HCT116 (cell line): ENCODE measurements at regions not wholly inside any gene's neighbourhood (a gene's known extent, or its start where the extent isn't known, plus 50 kb on each side); places are given as distances from the start of the nearest gene placed in this dataset.
A peak's percentile ranks its signal among the peaks of the same experiment; 100 is the strongest.

Experiments
- ATAC-seq: fragments of 200-7000 bp; cut with Tn5 transposase; 2 replicates; pipeline ENCODE4 v1.9.1; 2020; ENCODE audit warnings: mild to moderate bottlenecking, moderate library complexity
- BruUV-seq: library from RNA; stranded (reverse); fragments of 400-500 nt; replicated peaks from 2 replicates; lab custom pipeline; 2021; lab: Mats Ljungman, UMichigan
- CTCF ChIA-PET: fragments of 300-600 bp; sonication (Branson Sonifier 250); formaldehyde crosslinking; loops from one replicate; lab custom pipeline; 2021; ENCODE audit warnings: antibody characterized with exemption; lab: Charles Lee
- POLR2A ChIA-PET: fragments of 300-600, 350-600 bp; sonication (Branson Sonifier 250); formaldehyde crosslinking; loops from one replicate; lab custom pipeline; 2021; ENCODE audit warnings: antibody characterized with exemption; lab: Charles Lee
- RAD21 ChIA-PET, 2 experiments: fragments of 300-600 bp; sonication (Branson Sonifier 250); formaldehyde crosslinking; loops; one replicate each; lab custom pipeline; 2023; ENCODE audit warnings: low total read pairs in 2 of 2; ENCODE audit not compliant: uncharacterized antibody in 2 of 2, unreplicated experiment in 2 of 2, low non-redundant PET in 1 of 2; lab: Charles Lee
- DNase-seq: peaks from one replicate; pipeline ENCODE4 v3.0.0-alpha.2; 2010; ENCODE audit warnings: low read depth, low spot score
- H2AFZ ChIP-seq: fragments of 200-600 bp; shearing (Covaris generic), sonication (generic); 2 replicates; pipeline ENCODE4 v1.6.1; 2017; ENCODE audit warnings: low read depth, mixed run types, mixed read lengths, antibody characterized with exemption, low read length; ENCODE audit not compliant: poor library complexity, severe bottlenecking
- H3K27ac ChIP-seq: 2 replicates; pipeline ENCODE4 v1.5.1; 2012; ENCODE audit warnings: low read depth, low read length
- H3K27me3 ChIP-seq: fragments of 200-600 bp; sonication (generic); 2 replicates; pipeline ENCODE4 v1.6.1; 2016; ENCODE audit warnings: mixed run types, low read length, mixed read lengths; ENCODE audit not compliant: insufficient read depth
- H3K36me3 ChIP-seq, 2 experiments: fragments of 200-500 bp in 1 of 2; fragments of 200-600 bp in 1 of 2; sonication (Bioruptor generic) in 1 of 2; sonication (generic) in 1 of 2; 2 replicates each; pipeline versions ENCODE4 v1.5.1 to v1.6.1; 2014 to 2016; ENCODE audit warnings: low read length in 2 of 2, inconsistent platforms in 1 of 2, mixed read lengths in 1 of 2, mixed run types in 1 of 2; ENCODE audit not compliant: insufficient read depth in 2 of 2, control insufficient read depth in 1 of 2
- H3K4me1 ChIP-seq, 2 experiments: fragments of 200-600 bp in 1 of 2; sonication (generic) in 1 of 2; 2 replicates each; pipeline versions ENCODE4 v1.5.1 to v1.6.1; 2012 to 2017; ENCODE audit warnings: low read length in 2 of 2, inconsistent platforms in 1 of 2, mild to moderate bottlenecking in 1 of 2, mixed read lengths in 1 of 2, mixed run types in 1 of 2, moderate library complexity in 1 of 2; ENCODE audit not compliant: insufficient read depth in 2 of 2, control insufficient read depth in 1 of 2
- H3K4me2 ChIP-seq: fragments of 200-600 bp; sonication (generic); 2 replicates; pipeline ENCODE4 v1.6.1; 2017; ENCODE audit warnings: mixed run types, low read length, mixed read lengths
- H3K4me3 ChIP-seq, 2 experiments: fragments of 200-600 bp in 1 of 2; sonication (generic) in 1 of 2; replicated peaks in 1 of 2; 2 replicates each; pipeline ENCODE4 v1.5.1; 2011 to 2016; ENCODE audit warnings: low read length in 2 of 2, control low read depth in 1 of 2, low read depth in 1 of 2, mild to moderate bottlenecking in 1 of 2, mixed read lengths in 1 of 2, mixed run types in 1 of 2
- H3K79me2 ChIP-seq: fragments of 200-600 bp; sonication (generic); 2 replicates; pipeline ENCODE4 v1.6.1; 2017; ENCODE audit warnings: mild to moderate bottlenecking, mixed run types, low read length, moderate library complexity, mixed read lengths; ENCODE audit not compliant: insufficient read depth
- H3K9ac ChIP-seq: fragments of 200-600 bp; sonication (generic); 2 replicates; pipeline ENCODE4 v1.6.1; 2016; ENCODE audit warnings: low read length, mixed read lengths
- H3K9me2 ChIP-seq: fragments of 200-600 bp; sonication (generic), shearing (Covaris generic); 2 replicates; pipeline ENCODE4 v1.6.1; 2017; ENCODE audit warnings: mixed run types, mild to moderate bottlenecking, moderate library complexity; ENCODE audit not compliant: insufficient read depth
- H3K9me3 ChIP-seq, 2 experiments: fragments of 200-500 bp in 1 of 2; fragments of 200-600 bp in 1 of 2; sonication (Bioruptor generic) in 1 of 2; sonication (generic) in 1 of 2; 2 replicates each; pipeline ENCODE4 v1.6.1; 2014 to 2017; ENCODE audit warnings: low read length in 2 of 2, mixed read lengths in 2 of 2, inconsistent platforms in 1 of 2, low read depth in 1 of 2, mild to moderate bottlenecking in 1 of 2, mixed run types in 1 of 2, moderate library complexity in 1 of 2; ENCODE audit not compliant: control insufficient read depth in 1 of 2, insufficient read depth in 1 of 2
- H4K20me1 ChIP-seq: fragments of 200-600 bp; sonication (generic), shearing (Covaris generic); 2 replicates; pipeline ENCODE4 v1.6.1; 2017; ENCODE audit warnings: mixed run types, mild to moderate bottlenecking, moderate library complexity; ENCODE audit not compliant: insufficient read depth
- CBX3 ChIP-seq: IDR thresholded peaks from 2 replicates; pipeline ENCODE4 v1.6.1; 2012; ENCODE audit warnings: low read depth
- CEBPB ChIP-seq: IDR thresholded peaks from 2 replicates; pipeline ENCODE4 v1.6.1; 2012; ENCODE audit warnings: low read depth
- EGR1 ChIP-seq: IDR thresholded peaks from 2 replicates; pipeline ENCODE4 v1.6.1; 2012; ENCODE audit warnings: low read depth
- ELF1 ChIP-seq: IDR thresholded peaks from 2 replicates; pipeline ENCODE4 v1.6.1; 2012; ENCODE audit warnings: low read depth, borderline replicate concordance
- EZH2 ChIP-seq: fragments of 200-600 bp; sonication (generic); IDR thresholded peaks from 2 replicates; pipeline ENCODE4 v1.6.1; 2017; ENCODE audit warnings: antibody characterized with exemption, mixed run types
- EZH2phosphoT487 ChIP-seq: fragments of 200-600 bp; IDR thresholded peaks from 2 replicates; pipeline ENCODE4 v1.6.1; 2018; ENCODE audit warnings: antibody characterized with exemption, borderline replicate concordance
- FOSL1 ChIP-seq: IDR thresholded peaks from 2 replicates; pipeline ENCODE4 v1.6.1; 2012; ENCODE audit warnings: low read depth
- JUND ChIP-seq: IDR thresholded peaks from 2 replicates; pipeline ENCODE4 v1.6.1; 2012
- POLR2A ChIP-seq: IDR thresholded peaks from 2 replicates; pipeline ENCODE4 v1.7.0; 2011; ENCODE audit warnings: borderline replicate concordance; ENCODE audit not compliant: insufficient read depth, insufficient read length; ENCODE audit errors: extremely low read depth
- POLR2AphosphoS5 ChIP-seq: IDR thresholded peaks from 2 replicates; pipeline ENCODE4 v1.6.1; 2011; ENCODE audit warnings: mild to moderate bottlenecking, low read depth, low read length, moderate library complexity
- SIN3A ChIP-seq: IDR thresholded peaks from 2 replicates; pipeline ENCODE4 v1.6.1; 2012; ENCODE audit warnings: low read depth
- SP1 ChIP-seq: IDR thresholded peaks from 2 replicates; pipeline ENCODE4 v1.6.1; 2012; ENCODE audit warnings: low read depth
- SRF ChIP-seq: IDR thresholded peaks from 2 replicates; pipeline ENCODE4 v1.6.1; 2012; ENCODE audit warnings: low read depth
- TCF7L2 ChIP-seq: IDR thresholded peaks from 2 replicates; pipeline ENCODE4 v1.7.0; 2011; ENCODE audit warnings: borderline replicate concordance, inconsistent platforms; ENCODE audit not compliant: insufficient read depth, insufficient read length; ENCODE audit errors: extremely low read depth
- YY1 ChIP-seq: IDR thresholded peaks from 2 replicates; pipeline ENCODE4 v1.6.1; 2011; ENCODE audit warnings: low read length, low read depth, moderate library complexity, mild to moderate bottlenecking; ENCODE audit not compliant: insufficient replicate concordance; ENCODE audit errors: extremely low read depth
- ZFX ChIP-seq: fragments of 450-650 bp; IDR thresholded peaks from 2 replicates; pipeline ENCODE4 v1.6.1; 2017
- ZNF274 ChIP-seq: fragments of 200-500 bp; sonication (Bioruptor generic); IDR thresholded peaks from 2 replicates; pipeline ENCODE4 v1.6.1; 2014; ENCODE audit warnings: mild to moderate bottlenecking, low read depth, low read length, inconsistent platforms
- intact Hi-C: fragments of 100-400 bp; cut with micrococcal nuclease; formaldehyde crosslinking; loops from 2 replicates; pipeline ENCODE4 v1.10.0; 2022
- TF ChIP-seq, protein P1 (sequence below): IDR thresholded peaks from 2 replicates; pipeline ENCODE4 v1.6.1; 2012
- TF ChIP-seq, protein P2 (sequence below), 3 experiments: fragments of 200-600 bp in 1 of 3; sonication (generic) in 1 of 3; IDR thresholded peaks in 2 of 3; conservative IDR thresholded peaks in 1 of 3; 2 replicates each; pipeline ENCODE4 v1.5.1; 2012 to 2017; ENCODE audit warnings: low read depth in 2 of 3, low read length in 2 of 3, antibody characterized with exemption in 1 of 3, borderline replicate concordance in 1 of 3, control low read depth in 1 of 3, mild to moderate bottlenecking in 1 of 3, mixed read lengths in 1 of 3, mixed run types in 1 of 3, moderate library complexity in 1 of 3; ENCODE audit not compliant: insufficient read depth in 1 of 3
- TF ChIP-seq, protein P3 (sequence below): IDR thresholded peaks from 2 replicates; pipeline ENCODE4 v1.6.1; 2012; ENCODE audit warnings: low read depth
- TF ChIP-seq, protein P4 (sequence below): IDR thresholded peaks from 2 replicates; pipeline ENCODE4 v1.6.1; 2012

DNA sequence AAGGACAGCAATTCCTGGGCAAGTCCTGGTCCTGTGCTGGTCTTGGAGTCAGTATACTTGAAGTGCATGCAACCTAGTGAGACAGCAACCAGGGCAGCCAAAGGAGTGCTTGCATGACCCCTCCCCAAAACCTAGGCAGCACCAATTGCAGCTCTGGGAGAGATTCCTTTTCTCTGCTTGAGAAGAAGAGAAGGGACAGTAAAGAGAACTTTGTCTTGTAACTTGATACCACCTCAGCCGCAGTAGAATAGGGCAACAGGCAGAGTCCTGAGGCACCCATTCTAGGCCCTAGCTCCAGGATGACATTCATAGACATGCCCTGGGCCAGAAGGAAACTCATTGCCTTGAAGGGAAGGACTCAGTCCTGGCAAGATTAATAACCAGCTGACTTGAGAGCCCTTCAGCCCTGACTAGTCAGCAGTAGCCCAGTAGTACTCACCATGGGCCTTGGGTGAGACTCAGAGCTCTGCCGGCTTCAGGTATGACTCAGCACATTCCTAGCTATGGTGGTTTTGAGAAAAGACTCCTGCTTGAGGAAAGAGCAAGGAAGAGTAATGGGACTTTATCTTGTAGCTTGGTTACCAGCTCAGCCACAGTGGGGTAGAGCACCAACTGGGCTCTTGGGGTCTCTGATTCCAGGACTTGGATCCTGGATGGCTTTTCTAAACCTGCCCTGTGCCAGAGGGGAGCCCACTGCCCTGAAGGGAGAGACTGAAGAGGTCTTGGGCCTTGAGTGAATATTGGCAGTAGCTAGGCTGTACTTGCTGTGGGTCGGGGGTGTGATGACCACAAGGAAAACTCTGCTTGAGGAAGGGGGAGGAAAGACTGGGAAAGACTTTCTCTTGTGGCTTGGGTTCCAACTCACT is 51.7 kb upstream of the ACADM start:
- ChIA-PET RAD21 (no interaction called here), CTCF (no interaction called here), POLR2A (interaction anchor here (0.9 kb wide), 1 partner anchor 112 kb away, joined by 4 read pairs; no protein-coding TSS in a partner anchor)
- Histone ChIP-seq H3K27ac (peak overlapping the region; percentile 55), H3K79me2 (no peaks in the 10 kb centered on the region), H3K27me3 (no peaks in the 10 kb centered on the region), H3K9me3 (no peaks in the 10 kb centered on the region), H4K20me1 (no peaks in the 10 kb centered on the region), H3K36me3 (no peaks in the 10 kb centered on the region), H2AFZ (peak overlapping the region; percentile 62), H3K9ac (peak overlapping the region; percentile 13; the same call in 1 of the 2 replicates), H3K4me1 (peaks cover 9 to 18% of the 10 kb centered on the region in 2 experiments), H3K4me3 (peak overlapping the region in 1 of 2 experiments; percentile 17; a peak in 1 of 4 replicates), H3K4me2 (peak overlapping the region; percentile 54), H3K9me2 (no peaks in the 10 kb centered on the region)
- ATAC-seq (peak; percentile 92), DNase-seq (peak; percentile 55)
- BruUV-seq: no TSS peak
- intact Hi-C loops: loop anchor here (2.0 kb wide), 1 partner anchor 114 kb away; the partner anchor contains the start of gene RABGGTB
- no peak for TF ChIP-seq ELF1
- TF ChIP-seq FOSL1: peak; percentile 49
- TF ChIP-seq POLR2A: no peak
- no peak for TF ChIP-seq TCF7L2
- no peak for TF ChIP-seq CEBPB
- TF ChIP-seq, protein P1, sequence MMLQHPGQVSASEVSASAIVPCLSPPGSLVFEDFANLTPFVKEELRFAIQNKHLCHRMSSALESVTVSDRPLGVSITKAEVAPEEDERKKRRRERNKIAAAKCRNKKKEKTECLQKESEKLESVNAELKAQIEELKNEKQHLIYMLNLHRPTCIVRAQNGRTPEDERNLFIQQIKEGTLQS: no peak
- TF ChIP-seq, protein P2, sequence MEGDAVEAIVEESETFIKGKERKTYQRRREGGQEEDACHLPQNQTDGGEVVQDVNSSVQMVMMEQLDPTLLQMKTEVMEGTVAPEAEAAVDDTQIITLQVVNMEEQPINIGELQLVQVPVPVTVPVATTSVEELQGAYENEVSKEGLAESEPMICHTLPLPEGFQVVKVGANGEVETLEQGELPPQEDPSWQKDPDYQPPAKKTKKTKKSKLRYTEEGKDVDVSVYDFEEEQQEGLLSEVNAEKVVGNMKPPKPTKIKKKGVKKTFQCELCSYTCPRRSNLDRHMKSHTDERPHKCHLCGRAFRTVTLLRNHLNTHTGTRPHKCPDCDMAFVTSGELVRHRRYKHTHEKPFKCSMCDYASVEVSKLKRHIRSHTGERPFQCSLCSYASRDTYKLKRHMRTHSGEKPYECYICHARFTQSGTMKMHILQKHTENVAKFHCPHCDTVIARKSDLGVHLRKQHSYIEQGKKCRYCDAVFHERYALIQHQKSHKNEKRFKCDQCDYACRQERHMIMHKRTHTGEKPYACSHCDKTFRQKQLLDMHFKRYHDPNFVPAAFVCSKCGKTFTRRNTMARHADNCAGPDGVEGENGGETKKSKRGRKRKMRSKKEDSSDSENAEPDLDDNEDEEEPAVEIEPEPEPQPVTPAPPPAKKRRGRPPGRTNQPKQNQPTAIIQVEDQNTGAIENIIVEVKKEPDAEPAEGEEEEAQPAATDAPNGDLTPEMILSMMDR (IDR thresholded peaks at IDR 0.05 in 2 of 3, conservative IDR thresholded peaks at IDR 0.05 in 1 of 3; ENCODE audit: borderline replicate concordance in 1 of 3, insufficient read depth in 1 of 3, low read depth in 2 of 3, low read length in 2 of 3): no peak
- no peak for TF ChIP-seq EZH2phosphoT487
- no peak for TF ChIP-seq EGR1
- TF ChIP-seq, protein P3, sequence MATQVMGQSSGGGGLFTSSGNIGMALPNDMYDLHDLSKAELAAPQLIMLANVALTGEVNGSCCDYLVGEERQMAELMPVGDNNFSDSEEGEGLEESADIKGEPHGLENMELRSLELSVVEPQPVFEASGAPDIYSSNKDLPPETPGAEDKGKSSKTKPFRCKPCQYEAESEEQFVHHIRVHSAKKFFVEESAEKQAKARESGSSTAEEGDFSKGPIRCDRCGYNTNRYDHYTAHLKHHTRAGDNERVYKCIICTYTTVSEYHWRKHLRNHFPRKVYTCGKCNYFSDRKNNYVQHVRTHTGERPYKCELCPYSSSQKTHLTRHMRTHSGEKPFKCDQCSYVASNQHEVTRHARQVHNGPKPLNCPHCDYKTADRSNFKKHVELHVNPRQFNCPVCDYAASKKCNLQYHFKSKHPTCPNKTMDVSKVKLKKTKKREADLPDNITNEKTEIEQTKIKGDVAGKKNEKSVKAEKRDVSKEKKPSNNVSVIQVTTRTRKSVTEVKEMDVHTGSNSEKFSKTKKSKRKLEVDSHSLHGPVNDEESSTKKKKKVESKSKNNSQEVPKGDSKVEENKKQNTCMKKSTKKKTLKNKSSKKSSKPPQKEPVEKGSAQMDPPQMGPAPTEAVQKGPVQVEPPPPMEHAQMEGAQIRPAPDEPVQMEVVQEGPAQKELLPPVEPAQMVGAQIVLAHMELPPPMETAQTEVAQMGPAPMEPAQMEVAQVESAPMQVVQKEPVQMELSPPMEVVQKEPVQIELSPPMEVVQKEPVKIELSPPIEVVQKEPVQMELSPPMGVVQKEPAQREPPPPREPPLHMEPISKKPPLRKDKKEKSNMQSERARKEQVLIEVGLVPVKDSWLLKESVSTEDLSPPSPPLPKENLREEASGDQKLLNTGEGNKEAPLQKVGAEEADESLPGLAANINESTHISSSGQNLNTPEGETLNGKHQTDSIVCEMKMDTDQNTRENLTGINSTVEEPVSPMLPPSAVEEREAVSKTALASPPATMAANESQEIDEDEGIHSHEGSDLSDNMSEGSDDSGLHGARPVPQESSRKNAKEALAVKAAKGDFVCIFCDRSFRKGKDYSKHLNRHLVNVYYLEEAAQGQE: no peak
- TF ChIP-seq JUND: peak; percentile 39; the same call in 1 of the 2 replicates
- peak; percentile 54; the same call in 1 of the 2 replicates for TF ChIP-seq ZFX
- no peak for TF ChIP-seq SRF
- TF ChIP-seq ZNF274: no peak
- TF ChIP-seq SIN3A: no peak
- 0 out of 2 replicates have a peak, but pooled peaks have one; percentile 31 for TF ChIP-seq CBX3
- TF ChIP-seq YY1: no peak
- no peak for TF ChIP-seq SP1
- no peak for TF ChIP-seq EZH2
- no peak for TF ChIP-seq POLR2AphosphoS5
- TF ChIP-seq, protein P4, sequence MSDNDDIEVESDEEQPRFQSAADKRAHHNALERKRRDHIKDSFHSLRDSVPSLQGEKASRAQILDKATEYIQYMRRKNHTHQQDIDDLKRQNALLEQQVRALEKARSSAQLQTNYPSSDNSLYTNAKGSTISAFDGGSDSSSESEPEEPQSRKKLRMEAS: no peak
